WTC11 (cell line): ENCODE measurements at regions not wholly inside any gene's neighbourhood (a gene's known extent, or its start where the extent isn't known, plus 50 kb on each side); places are given as distances from the start of the nearest gene placed in this dataset.

Experiments
- NFATC4 ChIP-seq: fragments of 250-450 bp; sonication (Bioruptor Pico); IDR thresholded peaks from 2 replicates; pipeline ENCODE4 v1.9.0; 2021; ENCODE audit warnings: mild to moderate bottlenecking
- NFYB ChIP-seq: sonication (generic); formaldehyde crosslinking; conservative IDR thresholded peaks from 2 replicates; pipeline ENCODE4 v1.8.0; 2022; ENCODE audit warnings: low read depth, missing genetic modification reagents
- TF ChIP-seq, protein P1 (sequence below): fragments of 200-600 bp; IDR thresholded peaks from 2 replicates; pipeline ENCODE4 v1.8.0; 2022; ENCODE audit warnings: antibody characterized with exemption
- TF ChIP-seq, protein P2 (sequence below): fragments of 250-450 bp; sonication (Bioruptor Pico); conservative IDR thresholded peaks from 2 replicates; pipeline ENCODE4 v1.9.0; 2021; ENCODE audit warnings: mild to moderate bottlenecking

DNA sequence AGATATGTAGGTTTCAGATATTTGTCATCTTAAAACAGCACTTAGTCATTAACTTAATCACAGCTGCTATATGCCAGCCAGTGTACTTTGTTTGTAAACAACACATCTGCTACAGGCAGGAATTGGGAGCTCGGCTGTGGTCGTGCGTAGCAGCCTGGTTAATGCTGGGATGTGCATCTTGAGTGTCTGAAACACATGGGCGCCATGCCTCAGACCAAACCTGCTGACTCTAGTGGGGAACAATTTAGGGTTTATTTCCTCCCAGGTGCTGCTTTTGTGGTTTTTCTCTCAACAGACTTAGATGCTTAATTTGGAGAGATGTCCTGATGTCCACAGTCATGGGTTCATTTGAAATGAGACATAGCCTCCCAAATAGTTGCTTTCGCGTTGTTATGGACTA is 238.5 kb upstream of the TMTC4 start:
- TF ChIP-seq NFATC4 (CRISPR knock-in tag) (no peak), NFYB (CRISPR knock-in tag) (no peak)
- TF ChIP-seq, protein P1, sequence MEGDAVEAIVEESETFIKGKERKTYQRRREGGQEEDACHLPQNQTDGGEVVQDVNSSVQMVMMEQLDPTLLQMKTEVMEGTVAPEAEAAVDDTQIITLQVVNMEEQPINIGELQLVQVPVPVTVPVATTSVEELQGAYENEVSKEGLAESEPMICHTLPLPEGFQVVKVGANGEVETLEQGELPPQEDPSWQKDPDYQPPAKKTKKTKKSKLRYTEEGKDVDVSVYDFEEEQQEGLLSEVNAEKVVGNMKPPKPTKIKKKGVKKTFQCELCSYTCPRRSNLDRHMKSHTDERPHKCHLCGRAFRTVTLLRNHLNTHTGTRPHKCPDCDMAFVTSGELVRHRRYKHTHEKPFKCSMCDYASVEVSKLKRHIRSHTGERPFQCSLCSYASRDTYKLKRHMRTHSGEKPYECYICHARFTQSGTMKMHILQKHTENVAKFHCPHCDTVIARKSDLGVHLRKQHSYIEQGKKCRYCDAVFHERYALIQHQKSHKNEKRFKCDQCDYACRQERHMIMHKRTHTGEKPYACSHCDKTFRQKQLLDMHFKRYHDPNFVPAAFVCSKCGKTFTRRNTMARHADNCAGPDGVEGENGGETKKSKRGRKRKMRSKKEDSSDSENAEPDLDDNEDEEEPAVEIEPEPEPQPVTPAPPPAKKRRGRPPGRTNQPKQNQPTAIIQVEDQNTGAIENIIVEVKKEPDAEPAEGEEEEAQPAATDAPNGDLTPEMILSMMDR, result no peak
- TF ChIP-seq, protein P2, sequence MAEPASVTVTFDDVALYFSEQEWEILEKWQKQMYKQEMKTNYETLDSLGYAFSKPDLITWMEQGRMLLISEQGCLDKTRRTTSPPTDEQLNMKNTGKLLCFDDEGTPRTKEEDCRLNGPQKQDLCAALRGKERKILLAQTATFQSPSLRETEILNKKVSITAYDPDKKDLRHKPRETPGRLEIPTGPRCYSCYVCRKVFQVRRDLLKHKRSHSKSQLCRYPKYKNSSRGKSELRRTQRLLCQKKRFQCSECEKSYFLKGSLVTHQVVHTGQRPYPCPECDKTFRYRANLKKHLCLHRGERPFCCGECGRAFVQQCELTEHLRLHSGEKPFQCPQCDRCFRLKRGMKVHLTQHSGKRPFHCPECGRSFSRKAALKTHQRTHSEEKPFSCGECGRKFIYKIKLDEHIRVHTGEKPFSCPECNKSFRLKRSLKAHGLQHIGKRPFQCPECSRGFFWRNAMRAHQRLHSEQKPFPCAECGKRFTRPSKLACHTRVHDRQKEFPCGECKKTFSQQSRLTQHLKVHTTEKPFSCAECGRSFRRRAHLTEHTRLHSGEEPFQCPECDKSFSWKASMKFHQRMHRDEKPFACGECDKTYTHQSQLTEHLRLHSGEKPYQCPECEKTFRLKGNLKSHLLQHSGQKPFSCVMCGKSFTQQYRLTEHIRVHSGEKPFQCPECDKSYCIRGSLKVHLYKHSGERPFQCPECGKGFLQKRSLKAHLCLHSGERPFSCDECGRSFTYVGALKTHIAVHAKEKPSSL, result no peak
